OCI-LY3 (cell line): ENCODE measurements at regions not wholly inside any gene's neighbourhood (a gene's known extent, or its start where the extent isn't known, plus 50 kb on each side); places are given as distances from the start of the nearest gene placed in this dataset.

Experiments
- H2AFZ ChIP-seq: fragments of 200-600, 300-600 bp; shearing (Covaris generic); 2 replicates; pipeline ENCODE4 v1.6.0; 2014; ENCODE audit warnings: antibody characterized with exemption, low read depth, low read length
- H3K27ac ChIP-seq: fragments of 200-600, 300-600 bp; sonication (generic); 2 replicates; pipeline ENCODE4 v1.5.1; 2014; ENCODE audit warnings: mild to moderate bottlenecking, low read length, moderate library complexity, mixed read lengths
- H3K27me3 ChIP-seq: fragments of 200-600, 300-600 bp; sonication (generic); 2 replicates; pipeline ENCODE4 v1.6.1; 2014; ENCODE audit warnings: low read depth, low read length, mixed read lengths
- H3K36me3 ChIP-seq: fragments of 200-600, 300-600 bp; sonication (generic); replicated peaks from 2 replicates; pipeline ENCODE3; 2014; ENCODE audit warnings: low read depth, low read length, mixed read lengths
- H3K4me1 ChIP-seq: fragments of 300-600, 200-600 bp; sonication (generic); 2 replicates; pipeline ENCODE4 v1.6.1; 2014; ENCODE audit warnings: low read length, mixed read lengths
- H3K4me2 ChIP-seq: fragments of 200-600, 300-600 bp; sonication (generic); 2 replicates; pipeline ENCODE4 v1.6.1; 2014; ENCODE audit warnings: low read length, mixed read lengths
- H3K4me3 ChIP-seq: fragments of 300-600, 200-600 bp; sonication (generic); 2 replicates; pipeline ENCODE4 v1.5.1; 2014; ENCODE audit warnings: antibody characterized with exemption, mild to moderate bottlenecking, low read length, moderate library complexity
- H3K79me2 ChIP-seq: fragments of 300-600, 200-600 bp; shearing (Covaris generic); 2 replicates; pipeline ENCODE4 v1.6.1; 2014; ENCODE audit warnings: mild to moderate bottlenecking, low read length, mixed read lengths
- H3K9ac ChIP-seq: fragments of 300-600, 200-600 bp; shearing (Covaris generic); 2 replicates; pipeline ENCODE4 v1.6.0; 2014; ENCODE audit warnings: mild to moderate bottlenecking, low read length, moderate library complexity
- H3K9me3 ChIP-seq: fragments of 200-600, 300-600 bp; shearing (Covaris generic); 2 replicates; pipeline ENCODE4 v1.6.1; 2014; ENCODE audit warnings: low read length, mixed read lengths; ENCODE audit not compliant: insufficient read depth
- H4K20me1 ChIP-seq: fragments of 200-600, 300-600 bp; sonication (generic); 2 replicates; pipeline ENCODE4 v1.6.1; 2016; ENCODE audit warnings: low read length, mixed read lengths; ENCODE audit not compliant: insufficient read depth
- EZH2phosphoT487 ChIP-seq: fragments of 200-600 bp; shearing (Covaris generic); IDR thresholded peaks from 2 replicates; pipeline ENCODE4 v1.6.1; 2018; ENCODE audit warnings: antibody characterized with exemption, mixed run types, low read depth
- TF ChIP-seq, protein P1 (sequence below): fragments of 200-600, 300-600 bp; sonication (generic); IDR thresholded peaks from 2 replicates; pipeline ENCODE4 v1.5.1; 2014; ENCODE audit warnings: antibody characterized with exemption, low read length, low read depth

DNA sequence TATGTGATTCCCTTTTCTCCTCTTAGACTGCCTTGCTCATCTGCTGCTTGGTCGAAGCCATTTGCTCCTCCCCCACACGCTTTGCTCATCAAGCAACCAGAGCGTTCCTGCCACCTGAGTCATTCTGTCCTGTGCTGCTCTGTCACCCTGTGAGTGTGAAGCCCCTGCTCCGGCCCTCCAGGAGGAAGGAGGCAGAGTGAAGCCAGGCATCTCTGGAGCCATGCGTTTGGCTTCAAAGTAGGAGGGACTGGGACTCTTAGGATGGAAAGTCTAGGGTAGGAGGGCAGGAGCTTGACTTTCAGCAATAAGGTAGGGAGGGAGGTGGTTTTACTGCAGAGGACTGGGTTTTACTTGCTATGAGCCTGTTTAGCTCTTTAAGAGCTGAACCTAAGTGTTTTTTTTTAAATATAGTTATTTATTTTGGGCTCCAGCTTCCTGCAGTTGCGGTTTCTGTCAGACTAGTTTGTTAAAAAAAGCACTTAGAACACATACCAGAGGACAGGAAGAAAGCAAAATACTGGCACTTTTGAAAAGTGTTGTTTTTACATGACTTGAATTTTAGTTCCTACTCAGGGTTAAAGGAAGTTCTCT, 63.6 kb downstream of the SPINK2 start:
- 0 out of 2 replicates have a peak overlapping the region, but pooled peaks have one; percentile 22 for H2AFZ ChIP-seq
- H3K79me2 ChIP-seq, result no peaks in the 10 kb centered on the region
- H3K4me1 ChIP-seq, result peaks cover 14% of the 10 kb centered on the region
- TF ChIP-seq, protein P1, sequence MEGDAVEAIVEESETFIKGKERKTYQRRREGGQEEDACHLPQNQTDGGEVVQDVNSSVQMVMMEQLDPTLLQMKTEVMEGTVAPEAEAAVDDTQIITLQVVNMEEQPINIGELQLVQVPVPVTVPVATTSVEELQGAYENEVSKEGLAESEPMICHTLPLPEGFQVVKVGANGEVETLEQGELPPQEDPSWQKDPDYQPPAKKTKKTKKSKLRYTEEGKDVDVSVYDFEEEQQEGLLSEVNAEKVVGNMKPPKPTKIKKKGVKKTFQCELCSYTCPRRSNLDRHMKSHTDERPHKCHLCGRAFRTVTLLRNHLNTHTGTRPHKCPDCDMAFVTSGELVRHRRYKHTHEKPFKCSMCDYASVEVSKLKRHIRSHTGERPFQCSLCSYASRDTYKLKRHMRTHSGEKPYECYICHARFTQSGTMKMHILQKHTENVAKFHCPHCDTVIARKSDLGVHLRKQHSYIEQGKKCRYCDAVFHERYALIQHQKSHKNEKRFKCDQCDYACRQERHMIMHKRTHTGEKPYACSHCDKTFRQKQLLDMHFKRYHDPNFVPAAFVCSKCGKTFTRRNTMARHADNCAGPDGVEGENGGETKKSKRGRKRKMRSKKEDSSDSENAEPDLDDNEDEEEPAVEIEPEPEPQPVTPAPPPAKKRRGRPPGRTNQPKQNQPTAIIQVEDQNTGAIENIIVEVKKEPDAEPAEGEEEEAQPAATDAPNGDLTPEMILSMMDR, result no peak
- TF ChIP-seq EZH2phosphoT487, result no peak
- no peak overlapping the region; the same call in 1 of the 2 replicates for H3K27ac ChIP-seq
- H3K9ac ChIP-seq, result no peak overlapping the region
- no peaks in the 10 kb centered on the region for H3K36me3 ChIP-seq
- H4K20me1 ChIP-seq, result no peaks in the 10 kb centered on the region
- peak overlapping the region; percentile 76 for H3K4me2 ChIP-seq
- H3K4me3 ChIP-seq, result peak overlapping the region; percentile 39
- peaks cover 17% of the 10 kb centered on the region; the same call in 1 of the 2 replicates for H3K27me3 ChIP-seq
- no peaks in the 10 kb centered on the region for H3K9me3 ChIP-seq

DNA sequence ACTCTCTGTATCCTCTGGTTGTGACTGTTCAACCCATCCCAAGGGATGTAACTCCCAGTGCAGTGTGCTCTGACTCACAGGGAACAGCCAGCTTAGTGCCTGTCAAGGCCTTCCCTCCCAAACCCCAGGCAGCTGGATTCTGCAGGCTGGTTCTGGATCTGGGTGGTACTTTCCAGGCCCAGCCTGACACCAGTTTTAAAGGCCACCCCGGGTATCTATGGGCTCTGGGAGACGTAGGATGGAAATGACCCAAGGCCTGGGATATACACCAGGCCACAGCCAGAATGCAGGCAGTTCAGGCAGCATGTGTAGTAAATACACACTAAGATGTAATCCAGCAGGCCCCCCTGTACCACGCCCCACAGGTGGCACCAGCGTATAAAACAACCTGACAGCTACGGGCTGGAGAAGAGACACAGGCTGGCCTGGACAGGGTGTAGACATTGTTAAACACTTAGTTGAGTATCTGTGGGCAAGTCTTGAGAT, 64.2 kb downstream of the SPINK2 start:
- H3K4me3 ChIP-seq, result no peak overlapping the region
- H3K27me3 ChIP-seq, result peaks cover 12% of the 10 kb centered on the region; the same call in 1 of the 2 replicates
- peaks cover 14% of the 10 kb centered on the region for H3K4me1 ChIP-seq
- H2AFZ ChIP-seq, result no peak overlapping the region
- no peaks in the 10 kb centered on the region for H3K79me2 ChIP-seq
- no peak for TF ChIP-seq EZH2phosphoT487
- TF ChIP-seq, protein P1, result no peak
- no peaks in the 10 kb centered on the region for H3K36me3 ChIP-seq
- H3K9me3 ChIP-seq, result no peaks in the 10 kb centered on the region
- H3K4me2 ChIP-seq, result peak overlapping the region; percentile 76
- H4K20me1 ChIP-seq, result no peaks in the 10 kb centered on the region
- H3K27ac ChIP-seq, result no peak overlapping the region
- no peak overlapping the region for H3K9ac ChIP-seq

DNA sequence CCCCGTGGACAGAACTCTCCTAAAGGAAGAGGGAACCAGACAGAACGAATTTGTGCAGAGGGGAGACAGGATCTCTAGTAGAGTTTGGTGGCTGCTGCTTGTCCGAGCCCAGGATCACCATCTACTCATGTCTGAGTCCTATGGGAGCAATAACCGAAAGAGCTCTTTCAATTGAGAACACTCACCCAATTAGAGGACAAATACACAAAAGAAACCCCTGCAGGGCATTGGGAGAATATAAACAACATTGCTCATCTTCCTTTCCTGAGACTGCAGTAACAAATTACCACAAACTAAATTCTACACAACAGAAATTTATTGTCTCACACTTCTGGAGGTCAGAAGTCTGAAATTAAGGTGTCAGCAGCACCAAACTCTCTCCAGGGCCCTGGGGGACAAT, 65.6 kb downstream of the SPINK2 start:
- no peak for TF ChIP-seq EZH2phosphoT487
- TF ChIP-seq, protein P1, result no peak
- H3K4me1 ChIP-seq, result peaks cover 14% of the 10 kb centered on the region
- no peak overlapping the region for H3K27ac ChIP-seq
- 0 out of 2 replicates have a peak, but pooled peaks cover 4% of the 10 kb centered on the region for H3K27me3 ChIP-seq
- no peaks in the 10 kb centered on the region for H3K9me3 ChIP-seq
- H3K9ac ChIP-seq, result no peak overlapping the region
- H3K4me2 ChIP-seq, result no peak overlapping the region
- no peaks in the 10 kb centered on the region for H3K79me2 ChIP-seq
- H3K36me3 ChIP-seq, result no peaks in the 10 kb centered on the region
- no peaks in the 10 kb centered on the region for H4K20me1 ChIP-seq
- H3K4me3 ChIP-seq, result no peak overlapping the region
- H2AFZ ChIP-seq, result no peak overlapping the region

DNA sequence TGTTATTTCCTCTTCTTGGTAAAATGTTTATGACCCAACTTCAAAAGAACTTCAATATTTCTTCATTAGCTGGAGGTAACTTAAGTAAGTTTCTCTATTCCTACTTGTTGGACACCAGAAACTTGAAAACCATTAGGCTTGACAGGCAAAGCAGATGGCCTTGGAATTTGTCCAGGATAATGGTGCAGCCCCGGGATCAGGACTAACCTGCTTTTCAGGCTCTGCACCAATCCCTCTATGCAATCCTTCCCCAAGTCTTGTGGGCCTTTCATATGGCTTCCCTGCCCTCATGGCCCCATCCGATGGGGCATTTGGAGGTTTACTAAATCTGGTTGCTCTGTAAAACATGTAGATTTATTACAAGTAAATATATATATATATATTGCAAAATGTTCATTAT, 68.5 kb downstream of the SPINK2 start:
- Histone ChIP-seq H3K27ac (no peak overlapping the region), H3K4me2 (no peak overlapping the region)

More for the DNA sequence above, 68.5 kb downstream of the SPINK2 start:
- H3K4me1 ChIP-seq, result peaks cover 8% of the 10 kb centered on the region
- H3K79me2 ChIP-seq, result no peaks in the 10 kb centered on the region
- H3K27me3 ChIP-seq, result no peaks in the 10 kb centered on the region
- TF ChIP-seq, protein P1, result no peak
- no peak overlapping the region for H3K4me3 ChIP-seq
- H3K9me3 ChIP-seq, result no peaks in the 10 kb centered on the region
- no peak overlapping the region for H2AFZ ChIP-seq
- no peaks in the 10 kb centered on the region for H4K20me1 ChIP-seq
- no peak overlapping the region for H3K9ac ChIP-seq
- no peaks in the 10 kb centered on the region for H3K36me3 ChIP-seq
